Stimulated activated CD4-positive, alpha-beta T cell treated with anti-CD3 and anti-CD28 coated beads, Interleukin-1b, Interleukin-23, amount 100 ng/mL, for 1 hour (primary cell): ENCODE measurements at regions not wholly inside any gene's neighbourhood (a gene's known extent, or its start where the extent isn't known, plus 50 kb on each side); places are given as distances from the start of the nearest gene placed in this dataset.

ENCODE experiments used
- DNase-seq, 2 donors: peaks; one replicate each; pipeline ENCODE4 v3.0.0-alpha.2; 2020; ENCODE audit warnings: low read depth in 2 of 2

DNA sequence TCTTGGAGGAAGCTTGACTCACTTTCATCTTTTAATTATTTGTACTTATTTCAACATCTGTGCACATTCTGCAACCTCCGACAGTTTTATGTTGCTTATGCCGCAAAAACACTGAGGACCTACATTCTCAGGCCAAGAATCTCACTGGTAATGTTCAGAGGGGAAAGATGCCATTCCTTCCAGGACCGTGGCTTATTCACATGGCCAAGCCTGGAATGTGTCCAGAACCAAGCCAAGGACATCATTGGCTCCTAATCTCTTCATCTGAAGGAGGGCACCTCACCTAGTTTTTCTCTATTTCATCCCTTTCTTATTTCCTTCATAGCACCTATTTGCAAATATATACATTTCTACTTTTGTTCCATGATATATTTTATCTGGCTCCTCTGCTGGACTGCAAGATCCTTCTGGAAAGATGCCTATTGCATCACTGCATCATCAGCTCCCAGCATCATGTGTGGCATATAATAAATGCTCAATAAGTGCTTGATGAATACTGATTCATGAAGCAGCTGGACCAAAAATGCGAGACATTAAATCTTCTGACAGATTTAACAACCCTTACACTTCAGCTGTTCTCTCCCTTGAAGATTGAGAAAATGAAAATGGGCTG lies 377.1 kb downstream of the TNS1 start:
- DNase-seq = no peak

DNA sequence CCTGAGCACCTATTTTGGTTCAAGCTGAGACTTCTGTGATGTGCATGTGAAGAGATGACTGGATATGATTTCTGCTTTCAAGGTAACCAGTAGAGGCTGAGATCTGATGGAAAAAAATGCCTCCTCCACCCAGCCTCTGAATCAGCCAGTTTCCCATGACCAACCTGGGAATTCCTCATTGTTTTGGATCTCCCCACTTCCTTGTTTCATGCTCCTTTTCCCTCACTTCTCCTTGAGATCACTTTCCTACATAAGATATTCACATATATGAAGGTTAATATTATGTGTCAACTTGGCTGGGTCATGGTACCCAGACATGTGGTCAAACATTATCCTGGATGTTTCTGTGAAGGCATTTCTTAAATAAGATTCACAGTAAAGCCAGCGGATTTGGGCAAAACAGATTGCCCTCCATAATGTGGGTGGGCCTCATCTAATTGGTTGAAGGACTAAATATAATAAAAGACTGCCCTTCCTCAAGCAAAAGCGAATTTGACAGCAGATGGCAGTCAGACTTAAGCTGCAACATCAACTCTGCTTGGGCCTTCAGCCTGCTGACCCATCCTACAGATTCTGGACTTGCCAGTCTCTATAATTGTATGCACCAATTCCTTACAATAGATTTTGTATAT lies 379.4 kb downstream of the TNS1 start:
- DNase-seq = no peak

- no peak for DNase-seq
Measured at GRCh38 chr2:217622205-217623060, 380.4 kb downstream of the TNS1 start.

- no peak for DNase-seq
Measured at GRCh38 chr2:217621391-217621801, 381.4 kb downstream of the TNS1 start.

DNA sequence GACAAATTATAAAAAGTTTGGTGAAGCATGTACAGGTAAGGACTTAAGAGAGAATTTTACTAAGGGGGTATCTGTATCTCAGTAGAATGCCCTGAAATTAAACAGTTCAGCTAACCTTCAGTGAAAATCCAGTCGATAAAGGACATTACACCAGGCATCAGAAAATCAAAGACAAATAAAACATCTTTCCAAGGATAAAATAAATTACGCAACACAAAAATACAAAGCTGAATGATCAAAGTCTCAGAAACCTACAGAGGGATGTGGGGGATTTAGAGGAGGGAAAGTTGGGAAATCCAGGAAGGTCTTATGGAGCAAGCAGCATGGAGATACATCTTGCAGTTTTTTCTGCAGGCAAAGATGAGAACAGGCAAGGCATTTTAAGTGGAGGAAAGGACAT lies 384.1 kb downstream of the TNS1 start:
- no peak for DNase-seq

DNA sequence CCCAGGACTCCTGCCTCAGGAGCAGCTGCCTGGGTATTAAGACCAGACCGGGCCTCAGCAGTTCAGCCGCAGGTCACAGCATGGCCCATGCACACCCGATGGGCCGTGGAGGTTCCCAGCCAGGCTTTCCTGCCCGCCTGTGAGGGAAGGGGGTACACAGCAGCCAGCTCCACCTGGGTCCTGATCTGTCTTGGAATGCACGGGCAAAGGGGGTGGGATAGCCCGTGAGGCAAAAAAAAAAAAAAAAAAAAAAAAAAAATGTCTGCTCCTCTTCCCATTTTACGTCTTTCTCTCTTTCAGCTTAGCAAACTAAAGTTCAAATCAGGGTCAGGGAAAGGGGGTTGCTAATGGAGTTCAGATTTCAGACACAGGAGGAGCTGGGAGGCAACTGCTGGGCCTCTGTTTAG lies 385.2 kb downstream of the TNS1 start:
- no peak for DNase-seq

DNA sequence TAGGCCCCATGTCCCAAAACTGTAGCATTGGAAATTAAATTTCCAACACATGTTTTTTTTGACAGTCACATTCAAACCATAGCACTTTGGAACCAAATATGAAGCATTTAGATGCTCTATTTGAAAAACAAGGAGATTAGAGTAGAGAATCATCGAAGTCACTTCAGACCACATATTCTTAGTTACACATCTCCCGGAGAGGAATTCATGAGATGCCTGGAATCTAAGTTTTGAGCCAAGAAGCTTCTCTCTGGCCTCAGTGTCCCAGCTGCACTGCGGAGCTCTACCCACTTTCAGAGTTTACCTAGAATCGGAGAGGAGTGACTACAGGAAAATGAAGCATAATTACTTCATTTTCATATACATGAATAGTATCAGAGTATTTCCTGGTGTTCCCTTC lies 385.9 kb downstream of the TNS1 start:
- DNase-seq = no peak

DNA sequence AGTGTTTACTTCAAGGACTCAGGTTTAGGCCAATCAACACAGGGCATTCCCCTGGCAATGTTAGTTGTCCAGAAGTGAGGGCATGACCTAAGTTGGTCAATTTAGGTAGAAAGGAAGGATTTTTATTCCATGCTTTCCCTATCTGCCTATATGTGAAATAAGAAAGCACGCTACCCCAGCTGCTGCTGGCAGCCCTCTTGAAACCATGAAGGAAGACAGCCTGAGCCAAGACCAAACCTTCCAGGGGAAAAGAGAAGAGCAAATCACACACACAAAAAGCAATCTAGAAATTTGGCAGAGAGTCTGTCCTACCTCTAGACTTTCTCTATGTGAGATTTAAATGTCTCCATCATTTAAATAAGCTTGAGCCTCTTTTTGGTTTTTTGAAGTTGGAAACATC lies 387.6 kb downstream of the TNS1 start:
- no peak for DNase-seq

DNA sequence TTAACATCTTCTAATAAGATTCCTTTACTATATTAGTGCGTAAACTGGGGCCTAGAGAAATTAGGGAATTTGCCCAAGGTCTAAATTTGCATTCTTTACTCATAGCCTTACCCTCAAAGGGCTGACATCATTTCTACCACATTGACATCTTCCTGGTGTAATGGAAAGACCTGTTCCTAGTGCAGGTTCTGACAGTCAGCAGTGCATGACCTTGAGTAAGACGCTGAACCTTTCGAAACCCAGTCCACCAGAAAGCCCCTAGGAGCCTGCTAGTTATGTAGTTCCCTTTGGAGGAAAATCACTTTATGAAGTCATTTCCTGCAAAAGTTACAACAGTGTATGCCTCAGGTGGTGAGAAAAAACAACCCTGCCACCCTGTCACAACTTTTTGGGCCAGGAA lies 388.3 kb downstream of the TNS1 start:
- DNase-seq = no peak

GRCh38 chr2:217614096-217614495 lies 388.7 kb downstream of the TNS1 start:
- no peak for DNase-seq

DNA sequence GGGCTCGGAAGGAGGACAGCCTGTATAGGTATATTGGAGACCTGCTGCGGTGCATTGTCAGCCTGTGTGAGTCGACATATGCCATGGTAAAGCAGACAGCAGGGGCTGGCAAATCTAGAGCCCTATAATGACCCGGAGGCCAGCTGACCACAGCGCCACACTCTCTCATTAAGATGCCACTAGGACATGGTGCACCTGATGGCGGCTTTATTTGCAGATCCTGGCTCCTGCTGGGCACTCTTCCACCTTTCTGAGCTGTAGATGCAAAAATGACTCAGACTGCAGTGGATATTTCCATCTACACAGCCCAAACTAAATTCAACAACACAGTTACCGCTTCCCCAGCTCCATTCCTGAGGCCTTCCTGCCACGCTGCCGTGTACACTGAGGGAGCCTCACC lies 389.9 kb downstream of the TNS1 start:
- no peak for DNase-seq

DNA sequence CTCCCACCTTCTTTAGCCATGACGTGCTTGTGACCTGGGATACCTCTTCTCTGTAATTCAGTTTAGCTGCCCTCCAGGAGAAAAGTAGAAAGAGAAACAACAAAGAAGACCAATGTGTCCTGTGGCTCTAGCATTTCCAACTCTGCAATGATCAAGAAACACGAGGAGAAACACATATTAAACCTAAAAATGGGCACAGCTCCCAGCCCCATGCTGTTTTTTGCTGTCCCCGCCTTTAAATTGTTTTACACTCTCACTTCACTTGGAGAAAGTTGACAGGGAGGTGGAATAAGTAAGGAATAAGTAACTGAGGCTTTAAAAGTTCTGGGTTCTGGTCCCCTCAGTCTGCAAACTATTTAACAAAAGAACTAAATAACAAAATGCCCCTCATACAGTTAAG lies 390.6 kb downstream of the TNS1 start:
- no peak for DNase-seq

DNA sequence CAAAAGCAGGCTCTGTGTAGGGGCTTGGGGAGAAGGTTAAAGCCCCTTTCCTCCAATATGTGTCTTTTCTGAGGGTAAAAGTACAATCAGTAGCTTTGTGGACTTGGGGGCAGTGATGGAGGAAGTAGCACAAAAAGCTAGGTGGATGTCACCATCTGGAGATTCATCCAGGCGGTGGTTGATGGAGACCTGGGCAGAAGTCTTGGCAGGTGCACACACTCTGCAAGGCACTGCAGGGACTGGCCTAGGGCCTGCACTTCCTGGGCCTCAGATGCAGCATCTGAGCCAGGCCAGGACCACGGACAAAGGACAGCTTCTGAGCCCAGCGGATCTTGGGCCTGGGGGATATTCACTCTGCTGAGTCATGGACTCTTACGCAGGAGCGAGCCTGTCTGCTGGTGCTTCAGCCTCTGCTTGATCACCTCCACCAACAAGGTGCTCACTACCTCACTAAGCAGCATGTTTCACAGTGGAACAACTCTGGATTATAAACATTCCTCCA lies 391.1 kb downstream of the TNS1 start:
- DNase-seq = no peak

DNA sequence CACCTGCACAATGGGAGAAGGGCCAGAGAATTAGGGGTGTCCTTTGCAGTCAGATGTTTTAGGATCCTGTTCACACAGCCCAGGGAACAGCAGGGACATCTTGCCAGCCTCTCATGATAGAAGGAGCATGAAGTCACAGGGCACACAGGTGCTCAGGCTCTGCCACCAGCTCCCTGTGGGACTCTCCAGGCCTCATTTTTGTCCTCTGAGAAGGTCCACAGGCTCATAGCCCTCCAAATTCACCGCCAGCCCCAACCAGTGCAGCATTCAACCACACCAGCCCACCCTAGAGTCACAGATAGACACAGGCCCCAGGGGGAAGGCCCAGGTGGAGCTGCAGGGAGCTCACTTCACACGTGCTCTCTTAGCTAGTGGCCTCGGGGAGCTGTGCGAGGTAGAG lies 391.7 kb downstream of the TNS1 start:
- no peak for DNase-seq

GRCh38 chr2:217610401-217610814 lies 392.4 kb downstream of the TNS1 start:
- peak in 1 of 2 donors; percentile 13 for DNase-seq

GRCh38 chr2:217609952-217610351 lies 392.8 kb downstream of the TNS1 start:
- no peak for DNase-seq

DNA sequence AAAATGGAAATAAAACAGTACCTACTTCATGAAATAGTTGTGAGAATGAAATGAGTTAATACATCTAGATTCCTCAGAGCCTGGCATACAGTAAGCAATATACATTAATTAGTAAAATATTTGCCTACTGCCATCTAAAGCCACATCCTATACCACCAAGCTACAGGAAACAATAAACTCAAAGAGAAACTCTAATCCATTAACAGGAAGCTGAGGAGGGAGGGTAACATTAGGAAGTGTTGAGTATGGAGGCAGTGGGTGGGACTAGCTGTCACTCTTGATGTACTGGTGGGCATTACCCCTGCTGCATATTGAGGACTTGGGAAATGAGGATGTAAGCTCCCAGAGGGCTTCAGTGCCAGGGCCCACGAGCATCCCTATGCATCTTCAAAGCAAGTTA lies 396.5 kb downstream of the TNS1 start:
- no peak for DNase-seq

DNA sequence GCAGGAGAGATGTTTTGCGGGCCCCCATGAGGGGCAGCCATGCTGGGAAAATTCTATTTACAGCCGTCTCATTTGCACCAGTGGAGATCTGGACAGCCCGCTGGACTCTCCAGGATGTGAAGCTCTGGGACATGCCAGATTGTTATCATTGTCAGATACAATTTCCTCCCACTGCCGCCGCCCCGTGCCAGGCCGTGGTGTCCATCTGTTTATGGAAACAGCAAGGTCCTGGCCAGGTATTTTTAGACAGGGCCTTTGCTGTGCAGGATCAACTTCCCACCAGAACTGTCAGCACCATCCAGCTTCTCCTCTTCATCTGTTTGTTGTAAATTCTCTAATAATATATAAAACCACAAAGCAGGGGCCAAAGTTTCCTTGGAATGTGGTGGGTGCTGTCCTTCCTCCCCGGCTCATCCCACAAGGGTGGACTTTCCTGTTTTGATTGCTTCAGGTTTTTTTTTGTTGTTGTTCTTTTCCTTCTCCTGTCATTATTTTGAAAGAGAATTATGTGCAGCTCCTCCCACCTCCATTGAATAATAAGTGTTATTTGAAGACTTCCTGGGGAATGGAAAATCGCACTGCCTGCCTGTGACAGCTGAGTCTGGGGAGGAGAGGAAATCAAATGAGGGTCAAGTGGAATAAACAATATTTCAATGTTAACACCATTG lies 398.1 kb downstream of the TNS1 start:
- DNase-seq = no peak

GRCh38 chr2:217601601-217602000 lies 401.2 kb downstream of the TNS1 start:
- DNase-seq = no peak

DNA sequence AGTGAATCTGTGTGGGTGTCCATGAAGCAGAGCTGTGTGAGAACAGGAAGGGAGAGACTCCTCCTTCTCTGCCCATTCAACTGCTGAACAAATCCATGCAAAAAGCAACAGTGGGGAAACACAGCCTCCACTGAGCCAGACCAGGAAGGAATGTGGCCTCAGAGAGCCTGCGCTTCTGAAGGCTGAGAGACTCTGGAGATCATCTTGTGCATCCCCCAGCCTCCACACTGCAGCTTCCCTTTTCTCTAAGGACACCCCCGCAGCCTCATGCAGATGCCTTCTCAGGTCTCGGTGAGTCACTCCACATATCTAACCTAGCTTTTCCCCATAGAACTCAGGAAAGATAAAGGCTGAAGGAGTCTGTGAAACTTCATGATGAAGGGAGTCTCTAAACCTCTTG lies 402.9 kb downstream of the TNS1 start:
- DNase-seq = no peak

- DNase-seq = no peak
Measured at GRCh38 chr2:217597681-217598080, 405.1 kb downstream of the TNS1 start.

DNA sequence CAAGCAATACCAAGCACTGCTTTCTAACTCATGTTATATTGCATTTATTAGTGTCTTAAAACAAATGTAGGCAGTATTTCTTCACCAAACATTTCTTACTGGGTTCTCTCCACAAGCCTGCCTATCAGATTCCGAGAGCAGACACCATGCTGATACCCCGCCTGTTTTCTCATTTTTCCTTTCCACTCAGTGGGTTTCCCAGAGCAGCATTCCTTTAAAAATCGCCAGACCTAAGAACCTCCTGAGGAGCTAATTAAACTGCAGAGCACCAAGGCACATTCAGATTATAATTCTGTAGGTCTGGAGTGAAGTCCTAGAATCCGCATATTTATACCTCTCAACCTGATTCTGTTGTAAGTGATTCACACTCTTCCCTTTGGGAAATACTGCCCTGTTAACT lies 405.6 kb downstream of the TNS1 start:
- DNase-seq = no peak
